Neural cell (in vitro differentiated cells): ENCODE measurements at regions not wholly inside any gene's neighbourhood (a gene's known extent, or its start where the extent isn't known, plus 50 kb on each side); places are given as distances from the start of the nearest gene placed in this dataset.

ENCODE experiments used
- H2AFZ ChIP-seq: fragments of 200-600, 300-800 bp; sonication (generic), shearing (Covaris generic); 2 replicates; pipeline ENCODE4 v1.6.0; 2014; ENCODE audit warnings: low read depth, mild to moderate bottlenecking, antibody characterized with exemption, low read length, moderate library complexity
- H3F3A ChIP-seq: fragments of 200-600 bp; shearing (Covaris generic); 2 replicates; pipeline ENCODE4 v1.6.1; 2016; ENCODE audit warnings: mild to moderate bottlenecking, moderate library complexity, mixed read lengths, antibody characterized with exemption, low read length; ENCODE audit not compliant: insufficient read depth, poor library complexity, severe bottlenecking
- H3K27ac ChIP-seq: fragments of 200-600, 300-800 bp; sonication (generic), shearing (Covaris generic); 2 replicates; pipeline ENCODE4 v1.5.1; 2014; ENCODE audit warnings: mild to moderate bottlenecking, low read length, moderate library complexity
- H3K27me3 ChIP-seq: fragments of 300-800, 200-600 bp; sonication (generic), shearing (Covaris generic); 2 replicates; pipeline ENCODE4 v1.6.0; 2014; ENCODE audit warnings: mild to moderate bottlenecking, low read depth, low read length, moderate library complexity; ENCODE audit not compliant: insufficient read depth
- H3K36me3 ChIP-seq: fragments of 300-800, 200-600 bp; sonication (generic), shearing (Covaris generic); 2 replicates; pipeline ENCODE4 v1.5.1; 2014; ENCODE audit warnings: mild to moderate bottlenecking, antibody characterized with exemption, low read length, moderate library complexity; ENCODE audit not compliant: insufficient read depth
- H3K4me2 ChIP-seq: fragments of 300-800, 200-600 bp; sonication (generic), shearing (Covaris generic); 2 replicates; pipeline ENCODE4 v1.6.0; 2014; ENCODE audit warnings: mild to moderate bottlenecking, low read length
- H3K4me3 ChIP-seq: fragments of 300-800, 200-600 bp; sonication (generic), shearing (Covaris generic); 2 replicates; pipeline ENCODE4 v1.5.1; 2014; ENCODE audit warnings: mild to moderate bottlenecking, low read length, moderate library complexity
- H3K79me2 ChIP-seq: fragments of 200-600 bp; shearing (Covaris generic); replicated peaks from 2 replicates; pipeline ENCODE4 v1.6.0; 2014; ENCODE audit warnings: mild to moderate bottlenecking, low read length, moderate library complexity; ENCODE audit not compliant: insufficient read depth
- H3K9ac ChIP-seq: fragments of 300-800, 200-600 bp; sonication (generic), shearing (Covaris generic); 2 replicates; pipeline ENCODE4 v1.6.1; 2016; ENCODE audit warnings: mild to moderate bottlenecking, low read length, mixed read lengths
- H3K9me2 ChIP-seq: fragments of 200-600 bp; shearing (Covaris generic); 2 replicates; pipeline ENCODE4 v1.6.1; 2016; ENCODE audit warnings: mild to moderate bottlenecking, low read length, mixed read lengths; ENCODE audit not compliant: insufficient read depth
- H3K9me3 ChIP-seq: fragments of 200-600, 300-800 bp; sonication (generic), shearing (Covaris generic); 2 replicates; pipeline ENCODE4 v1.6.1; 2016; ENCODE audit warnings: mild to moderate bottlenecking, mixed run types, low read length, moderate library complexity, mixed read lengths
- H4K20me1 ChIP-seq: fragments of 200-600 bp; shearing (Covaris generic); 2 replicates; pipeline ENCODE4 v1.6.1; 2016; ENCODE audit warnings: mild to moderate bottlenecking, mixed run types; ENCODE audit not compliant: insufficient read depth
- EP300 ChIP-seq: fragments of 450-650 bp; conservative IDR thresholded peaks from 2 replicates; pipeline ENCODE4 v1.6.1; 2014; ENCODE audit warnings: antibody characterized with exemption, mild to moderate bottlenecking, moderate library complexity; ENCODE audit not compliant: poor library complexity, severe bottlenecking
- EZH2 ChIP-seq: fragments of 200-600, 300-800 bp; shearing (Covaris generic), sonication (generic); IDR thresholded peaks from 2 replicates; pipeline ENCODE4 v1.6.1; 2014; ENCODE audit warnings: antibody characterized with exemption, low read length, borderline replicate concordance, mild to moderate bottlenecking; ENCODE audit not compliant: insufficient read depth, poor library complexity, severe bottlenecking
- MXI1 ChIP-seq: fragments of 450-650 bp; conservative IDR thresholded peaks from 2 replicates; pipeline ENCODE4 v1.6.1; 2014; ENCODE audit warnings: antibody characterized with exemption, mild to moderate bottlenecking; ENCODE audit not compliant: poor library complexity, severe bottlenecking
- POLR2AphosphoS5 ChIP-seq: IDR thresholded peaks from 2 replicates; pipeline ENCODE4 v1.6.1; 2012
- RAD21 ChIP-seq: fragments of 450-650 bp; conservative IDR thresholded peaks from 2 replicates; pipeline ENCODE4 v1.6.1; 2014; ENCODE audit warnings: antibody characterized with exemption, mild to moderate bottlenecking, moderate library complexity
- REST ChIP-seq: IDR thresholded peaks from 2 replicates; pipeline ENCODE4 v1.6.1; 2012; ENCODE audit warnings: borderline replicate concordance
- SMC3 ChIP-seq: fragments of 450-650 bp; conservative IDR thresholded peaks from 2 replicates; pipeline ENCODE4 v1.6.1; 2014; ENCODE audit warnings: antibody characterized with exemption, mild to moderate bottlenecking, moderate library complexity; ENCODE audit not compliant: poor library complexity
- TAF1 ChIP-seq: IDR thresholded peaks from 2 replicates; pipeline ENCODE4 v1.6.1; 2012; ENCODE audit warnings: low read depth
- TF ChIP-seq, protein P1 (sequence below): fragments of 450-650 bp; IDR thresholded peaks from 2 replicates; pipeline ENCODE4 v1.5.1; 2014; ENCODE audit warnings: antibody characterized with exemption, mild to moderate bottlenecking, moderate library complexity; ENCODE audit not compliant: poor library complexity, severe bottlenecking

DNA sequence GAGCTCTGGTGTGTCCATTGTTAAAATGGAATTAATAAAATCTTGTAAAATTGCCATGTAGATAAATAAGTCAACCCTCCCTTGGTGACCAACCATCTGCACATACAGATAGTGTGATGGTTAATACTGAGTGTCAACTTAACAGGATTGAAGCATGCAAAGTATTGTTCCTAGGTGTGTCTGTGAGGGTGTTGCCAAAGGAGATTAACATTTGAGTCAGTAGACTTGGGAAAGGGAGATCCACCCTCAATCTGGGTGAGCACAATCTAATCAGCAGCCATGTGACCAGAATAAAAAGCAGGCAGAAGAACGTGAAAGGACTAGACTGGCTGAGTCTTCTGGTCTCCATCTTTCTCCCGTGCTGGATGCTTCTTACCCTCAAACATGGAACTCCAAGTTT, 174.8 kb downstream of the LTN1 start:
- no peak overlapping the region for H3K4me2 ChIP-seq
- no peak overlapping the region for H3K27ac ChIP-seq
- no peak overlapping the region for H2AFZ ChIP-seq
- H3K9me2 ChIP-seq: no peaks in the 10 kb centered on the region
- no peak overlapping the region for H3K9ac ChIP-seq
- no peak overlapping the region for H3K4me3 ChIP-seq
- H3F3A ChIP-seq: no peaks in the 10 kb centered on the region
- H3K36me3 ChIP-seq: no peaks in the 10 kb centered on the region
- TF ChIP-seq, protein P1, sequence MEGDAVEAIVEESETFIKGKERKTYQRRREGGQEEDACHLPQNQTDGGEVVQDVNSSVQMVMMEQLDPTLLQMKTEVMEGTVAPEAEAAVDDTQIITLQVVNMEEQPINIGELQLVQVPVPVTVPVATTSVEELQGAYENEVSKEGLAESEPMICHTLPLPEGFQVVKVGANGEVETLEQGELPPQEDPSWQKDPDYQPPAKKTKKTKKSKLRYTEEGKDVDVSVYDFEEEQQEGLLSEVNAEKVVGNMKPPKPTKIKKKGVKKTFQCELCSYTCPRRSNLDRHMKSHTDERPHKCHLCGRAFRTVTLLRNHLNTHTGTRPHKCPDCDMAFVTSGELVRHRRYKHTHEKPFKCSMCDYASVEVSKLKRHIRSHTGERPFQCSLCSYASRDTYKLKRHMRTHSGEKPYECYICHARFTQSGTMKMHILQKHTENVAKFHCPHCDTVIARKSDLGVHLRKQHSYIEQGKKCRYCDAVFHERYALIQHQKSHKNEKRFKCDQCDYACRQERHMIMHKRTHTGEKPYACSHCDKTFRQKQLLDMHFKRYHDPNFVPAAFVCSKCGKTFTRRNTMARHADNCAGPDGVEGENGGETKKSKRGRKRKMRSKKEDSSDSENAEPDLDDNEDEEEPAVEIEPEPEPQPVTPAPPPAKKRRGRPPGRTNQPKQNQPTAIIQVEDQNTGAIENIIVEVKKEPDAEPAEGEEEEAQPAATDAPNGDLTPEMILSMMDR: no peak
- no peak for TF ChIP-seq POLR2AphosphoS5
- TF ChIP-seq SMC3: no peak
- TF ChIP-seq TAF1: no peak
- TF ChIP-seq MXI1: no peak
- H3K27me3 ChIP-seq: no peaks in the 10 kb centered on the region
- no peaks in the 10 kb centered on the region for H4K20me1 ChIP-seq
- H3K79me2 ChIP-seq: no peaks in the 10 kb centered on the region
- no peaks in the 10 kb centered on the region for H3K9me3 ChIP-seq

DNA sequence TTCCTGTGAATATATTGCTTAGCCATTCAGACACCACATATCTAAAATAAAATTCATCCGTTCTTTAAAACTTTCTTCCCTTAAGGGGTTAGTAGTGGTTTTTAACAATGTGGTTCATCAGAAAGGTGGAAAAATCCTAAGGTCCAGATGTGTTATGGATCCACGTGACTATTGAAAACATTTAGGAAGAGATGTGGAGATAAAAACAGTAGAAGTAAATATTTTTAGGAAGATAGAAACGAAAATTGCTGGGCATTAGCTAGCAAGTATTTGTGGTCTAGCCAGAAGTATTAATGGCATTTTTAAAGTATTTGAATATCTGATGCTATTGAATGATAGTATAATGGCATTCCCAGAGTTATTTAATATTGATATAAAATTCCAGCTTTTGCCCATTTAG, 180.8 kb downstream of the LTN1 start:
- no peaks in the 10 kb centered on the region for H3K9me3 ChIP-seq
- H3K27me3 ChIP-seq: no peaks in the 10 kb centered on the region
- H2AFZ ChIP-seq: no peak overlapping the region
- H3K9me2 ChIP-seq: no peaks in the 10 kb centered on the region
- H3K9ac ChIP-seq: no peak overlapping the region
- no peak overlapping the region for H3K4me2 ChIP-seq
- H3K79me2 ChIP-seq: no peaks in the 10 kb centered on the region
- no peak overlapping the region for H3K4me3 ChIP-seq
- no peaks in the 10 kb centered on the region for H4K20me1 ChIP-seq
- no peaks in the 10 kb centered on the region for H3F3A ChIP-seq
- no peaks in the 10 kb centered on the region for H3K36me3 ChIP-seq
- no peak overlapping the region for H3K27ac ChIP-seq
- no peak for TF ChIP-seq POLR2AphosphoS5
- TF ChIP-seq SMC3: no peak
- no peak for TF ChIP-seq MXI1
- no peak for TF ChIP-seq RAD21
- TF ChIP-seq REST: no peak
- no peak for TF ChIP-seq EZH2
- no peak for TF ChIP-seq EP300
- TF ChIP-seq, protein P1: no peak
- no peak for TF ChIP-seq TAF1
